ENCODE measurements at regions not wholly inside any gene's neighbourhood (a gene's known extent, or its start where the extent isn't known, plus 50 kb on each side); places are given as distances from the start of the nearest gene placed in this dataset.
"Not testable (repeated sequence)": the region's sequence is repeated elsewhere in the genome, so short reads cannot be mapped to it uniquely, and the experiment has no call there.

DNA sequence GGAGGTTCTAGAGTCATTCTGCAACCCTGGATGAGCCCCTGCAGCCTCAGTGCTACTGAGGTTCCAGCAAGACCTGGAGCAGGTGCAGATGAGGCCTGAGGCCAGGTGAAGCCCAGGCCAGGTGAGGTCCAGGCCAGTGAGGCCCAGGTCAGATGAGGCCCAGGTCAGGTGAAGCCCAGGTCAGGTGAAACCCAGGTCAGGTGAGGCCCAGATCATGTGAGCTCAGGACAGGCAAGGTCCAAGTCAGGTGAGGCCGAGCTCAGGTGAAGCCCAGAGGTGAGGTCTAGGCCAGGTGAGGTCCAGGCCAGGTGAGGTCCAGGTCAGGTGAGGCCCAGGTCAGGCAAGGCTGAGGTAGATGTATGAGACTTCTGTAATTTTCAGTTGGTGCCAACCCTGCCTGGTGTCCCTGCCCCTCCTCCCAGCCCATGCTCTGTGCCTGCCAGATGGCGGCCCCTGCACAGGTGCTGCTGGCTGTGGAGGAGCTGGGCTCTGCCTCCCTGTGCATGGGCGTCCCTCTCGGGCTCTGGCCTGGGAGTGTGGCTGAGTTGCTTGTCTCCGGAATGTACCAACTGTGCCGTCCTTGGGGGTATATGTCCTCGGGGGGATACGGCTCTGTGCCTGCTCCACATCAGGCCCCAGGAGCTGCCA is 388.5 kb downstream of the TMEM121 start:
- TF ChIP-seq, protein P1, sequence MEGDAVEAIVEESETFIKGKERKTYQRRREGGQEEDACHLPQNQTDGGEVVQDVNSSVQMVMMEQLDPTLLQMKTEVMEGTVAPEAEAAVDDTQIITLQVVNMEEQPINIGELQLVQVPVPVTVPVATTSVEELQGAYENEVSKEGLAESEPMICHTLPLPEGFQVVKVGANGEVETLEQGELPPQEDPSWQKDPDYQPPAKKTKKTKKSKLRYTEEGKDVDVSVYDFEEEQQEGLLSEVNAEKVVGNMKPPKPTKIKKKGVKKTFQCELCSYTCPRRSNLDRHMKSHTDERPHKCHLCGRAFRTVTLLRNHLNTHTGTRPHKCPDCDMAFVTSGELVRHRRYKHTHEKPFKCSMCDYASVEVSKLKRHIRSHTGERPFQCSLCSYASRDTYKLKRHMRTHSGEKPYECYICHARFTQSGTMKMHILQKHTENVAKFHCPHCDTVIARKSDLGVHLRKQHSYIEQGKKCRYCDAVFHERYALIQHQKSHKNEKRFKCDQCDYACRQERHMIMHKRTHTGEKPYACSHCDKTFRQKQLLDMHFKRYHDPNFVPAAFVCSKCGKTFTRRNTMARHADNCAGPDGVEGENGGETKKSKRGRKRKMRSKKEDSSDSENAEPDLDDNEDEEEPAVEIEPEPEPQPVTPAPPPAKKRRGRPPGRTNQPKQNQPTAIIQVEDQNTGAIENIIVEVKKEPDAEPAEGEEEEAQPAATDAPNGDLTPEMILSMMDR (IDR thresholded peaks at IDR 0.05; ENCODE audit: insufficient read depth, low read depth, low read length, missing control alignments) = no peak
- H3K4me3 ChIP-seq (ENCODE audit: low read depth, low read length) = no peak overlapping the region
- no peak for DNase-seq (ENCODE audit: low read depth)

DNA sequence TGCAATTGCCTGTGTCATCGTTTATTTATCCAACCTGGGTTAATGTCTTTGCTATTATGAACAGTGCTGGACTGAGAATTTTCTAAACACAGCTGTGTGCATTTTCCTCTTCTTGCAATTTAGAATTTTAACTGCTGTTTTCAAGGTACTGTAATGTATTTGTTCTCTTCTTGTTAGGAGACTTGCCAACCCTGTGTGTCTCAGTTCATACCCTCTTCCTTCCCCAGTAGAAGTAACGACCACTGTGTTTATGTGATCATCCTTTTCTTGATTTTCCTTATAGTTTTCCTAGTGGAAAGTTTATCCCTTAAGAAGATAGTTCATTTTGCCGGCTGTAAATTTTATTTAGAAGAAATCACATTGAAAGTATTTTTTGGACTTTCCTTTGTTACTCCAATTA is 389.2 kb downstream of the TMEM121 start:
- DNase-seq (ENCODE audit: low read depth); H3K4me3 ChIP-seq (ENCODE audit: low read depth, low read length): not testable (repeated sequence)

DNA sequence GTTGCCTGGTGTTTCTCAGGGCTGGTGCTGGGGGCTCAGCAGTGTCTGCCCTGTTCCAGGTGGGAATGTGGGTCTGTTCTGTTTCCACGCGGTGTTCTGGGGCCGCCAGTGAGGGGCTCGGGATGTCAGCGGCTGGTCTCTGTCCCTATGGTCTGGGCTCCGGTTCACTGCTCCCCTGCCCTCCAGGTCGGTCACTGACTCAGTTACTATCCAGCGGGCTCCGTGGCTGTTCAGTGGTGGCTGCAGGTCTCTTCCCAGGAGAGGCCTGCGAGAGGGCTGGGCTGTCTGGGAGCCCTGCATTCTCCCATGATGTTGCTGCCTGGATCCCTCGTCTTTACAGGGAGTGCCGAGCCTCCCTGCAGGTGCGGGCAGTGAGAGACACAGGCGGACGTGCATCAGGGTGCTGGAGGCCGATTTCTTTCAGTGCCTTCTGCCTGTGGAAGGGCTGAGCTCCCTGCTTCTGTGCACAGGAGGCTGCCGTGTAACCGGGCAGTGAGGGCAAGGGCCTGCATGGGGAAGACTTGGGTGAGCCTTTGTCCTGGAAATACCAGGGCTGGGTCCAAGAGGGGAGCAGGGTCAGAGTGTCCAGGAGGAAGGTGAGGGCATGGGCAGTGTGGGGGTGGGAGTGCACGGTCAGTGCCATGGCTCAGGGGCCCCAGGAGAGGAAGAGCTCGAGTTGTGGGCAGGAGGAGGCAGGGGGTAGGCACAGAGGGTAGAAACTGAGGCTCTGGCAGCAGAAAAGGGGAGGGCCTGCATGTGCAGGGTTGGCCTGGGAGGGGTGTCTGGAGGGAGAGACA is 391.0 kb downstream of the TMEM121 start:
- DNase-seq (ENCODE audit: low read depth) = not testable (repeated sequence)
- peak overlapping the region; percentile 85 for H3K4me3 ChIP-seq (ENCODE audit: low read depth, low read length)

DNA sequence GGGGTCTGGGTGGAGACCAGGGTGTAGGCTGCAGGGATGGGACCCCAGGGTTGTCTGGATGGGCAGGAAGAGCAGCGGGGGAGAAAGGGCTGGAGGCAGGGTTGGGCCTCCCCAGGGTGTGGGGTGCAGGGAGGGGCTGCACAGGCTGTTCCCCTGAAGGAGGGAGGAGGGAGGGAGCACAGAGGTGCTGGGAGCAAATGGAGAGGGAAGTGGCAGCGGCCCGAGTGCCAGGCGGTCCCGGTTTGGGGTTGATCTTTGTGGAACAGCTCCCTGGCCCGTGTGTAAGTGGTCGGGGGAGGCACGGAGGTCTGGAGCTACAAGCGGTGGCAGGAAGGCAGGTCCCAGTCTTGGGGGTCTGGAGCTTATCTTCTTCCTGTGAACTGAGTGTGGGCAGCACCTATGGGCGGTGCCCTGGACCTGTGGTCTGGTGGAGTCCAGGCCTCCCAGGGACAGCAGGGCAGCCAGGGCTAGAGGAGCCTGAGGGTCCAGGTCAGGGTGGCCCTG is 391.6 kb downstream of the TMEM121 start:
- peak overlapping the region; percentile 85 for H3K4me3 ChIP-seq (ENCODE audit: low read depth, low read length)
- peak; percentile 59 for DNase-seq (ENCODE audit: low read depth)
- TF ChIP-seq, protein P1 (IDR thresholded peaks at IDR 0.05; ENCODE audit: insufficient read depth, low read depth, low read length, missing control alignments) = no peak

DNA sequence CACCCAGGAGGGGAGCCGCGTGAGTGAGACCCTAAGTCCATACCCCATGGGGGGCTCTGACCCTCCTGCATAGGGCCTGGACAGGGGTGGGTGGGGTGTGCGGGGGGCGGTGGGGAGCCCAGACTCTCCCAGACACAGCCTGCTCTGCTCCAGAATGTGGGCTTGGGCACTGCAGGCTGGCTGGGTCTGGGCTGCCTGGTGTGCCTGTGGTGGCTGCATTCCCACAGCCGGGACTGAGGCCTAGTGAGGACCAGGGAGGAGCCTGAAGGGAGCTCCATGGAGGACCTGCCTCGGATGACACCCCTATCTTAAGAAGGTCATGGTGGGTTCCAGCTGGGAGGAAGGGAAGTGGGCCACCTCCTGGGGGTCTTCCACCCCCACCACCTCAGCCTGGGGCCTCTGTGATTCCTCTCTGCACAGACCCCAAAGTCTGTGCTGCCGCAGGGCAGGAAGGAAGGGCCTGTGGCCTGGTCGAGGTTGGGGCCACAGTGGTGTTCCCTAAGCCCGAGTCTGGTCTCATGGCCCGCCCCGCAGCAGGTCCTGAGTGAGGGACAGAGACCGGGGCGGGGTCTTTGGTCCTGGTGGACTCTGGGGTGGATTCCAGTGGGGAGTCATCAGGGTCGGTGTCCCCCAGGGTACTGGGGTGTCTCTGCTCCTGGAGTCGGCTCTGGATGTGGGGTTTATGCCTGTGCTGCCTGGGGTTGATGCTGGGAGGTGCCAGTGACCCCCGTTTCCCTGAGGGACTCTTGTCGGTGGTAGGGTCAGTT is 392.3 kb downstream of the TMEM121 start:
- peak overlapping the region; percentile 85 for H3K4me3 ChIP-seq (ENCODE audit: low read depth, low read length)
- DNase-seq (ENCODE audit: low read depth) = peak; percentile 35
- TF ChIP-seq, protein P1 (IDR thresholded peaks at IDR 0.05; ENCODE audit: insufficient read depth, low read depth, low read length, missing control alignments) = no peak

DNA sequence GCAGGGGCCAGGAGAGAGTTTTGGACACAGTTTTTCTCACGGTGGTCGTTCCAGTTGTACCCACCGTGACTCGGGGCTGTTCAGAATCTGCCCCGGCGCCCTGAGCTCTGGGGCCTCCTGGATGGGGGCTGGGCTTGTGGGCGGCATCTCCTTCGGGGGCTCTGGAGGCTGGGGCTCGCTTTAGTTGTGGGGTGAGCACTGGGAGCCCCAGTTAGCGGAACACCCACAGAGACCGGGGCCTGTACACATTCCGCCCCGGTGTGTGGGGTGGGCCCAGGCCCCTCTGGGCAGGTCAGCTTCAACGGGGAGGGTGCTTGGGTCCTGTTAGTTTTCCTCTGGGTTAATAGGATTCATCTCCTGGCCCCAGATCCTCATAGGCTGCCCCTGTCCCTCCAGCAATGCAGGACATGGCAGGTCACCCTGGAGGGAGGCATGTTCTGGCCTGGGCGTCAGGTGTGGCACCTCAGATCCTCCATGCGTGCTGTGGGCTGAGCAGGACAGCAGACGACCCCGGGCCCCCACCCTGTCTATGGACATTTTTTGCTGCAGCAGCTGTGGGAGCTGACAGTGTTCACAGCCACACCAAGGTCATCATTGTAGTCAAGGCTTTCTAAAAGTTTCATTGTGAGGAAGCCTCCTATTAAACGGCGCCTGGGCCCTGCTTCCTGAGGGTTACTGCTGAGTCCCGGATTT is 393.2 kb downstream of the TMEM121 start:
- no peak for DNase-seq (ENCODE audit: low read depth)
- peak overlapping the region; percentile 85 for H3K4me3 ChIP-seq (ENCODE audit: low read depth, low read length)
- TF ChIP-seq, protein P1 (IDR thresholded peaks at IDR 0.05; ENCODE audit: insufficient read depth, low read depth, low read length, missing control alignments) = no peak

DNA sequence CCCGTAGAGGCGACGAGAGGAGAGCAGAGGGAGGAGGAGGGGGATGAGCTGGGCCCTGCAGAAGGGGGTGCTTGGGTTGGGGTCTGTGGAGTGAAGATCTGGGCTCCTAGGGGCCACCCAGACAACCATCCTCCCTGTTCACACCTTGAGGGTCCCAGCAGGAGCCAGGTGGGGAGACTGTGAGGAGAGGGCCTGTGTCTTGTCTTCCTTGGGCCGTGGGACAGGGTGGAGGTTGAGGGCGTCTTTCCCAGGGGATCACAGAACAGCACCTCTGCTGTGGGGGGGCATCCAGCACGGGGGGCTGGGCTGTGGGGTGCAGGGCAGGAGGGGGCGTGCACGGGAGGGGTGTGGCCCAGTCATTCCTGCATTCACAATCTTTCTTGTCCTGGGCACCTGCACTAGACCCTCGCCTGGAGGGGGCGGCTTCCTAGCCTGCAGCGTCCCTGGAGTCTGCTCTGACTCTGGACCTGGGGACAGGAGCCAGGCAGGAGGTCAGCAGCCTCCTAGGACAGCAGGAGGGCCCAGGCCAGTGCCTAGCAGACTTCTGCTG is 393.8 kb downstream of the TMEM121 start:
- H3K4me3 ChIP-seq (ENCODE audit: low read depth, low read length) = peak overlapping the region; percentile 85
- peak; percentile 20 for DNase-seq (ENCODE audit: low read depth)

DNA sequence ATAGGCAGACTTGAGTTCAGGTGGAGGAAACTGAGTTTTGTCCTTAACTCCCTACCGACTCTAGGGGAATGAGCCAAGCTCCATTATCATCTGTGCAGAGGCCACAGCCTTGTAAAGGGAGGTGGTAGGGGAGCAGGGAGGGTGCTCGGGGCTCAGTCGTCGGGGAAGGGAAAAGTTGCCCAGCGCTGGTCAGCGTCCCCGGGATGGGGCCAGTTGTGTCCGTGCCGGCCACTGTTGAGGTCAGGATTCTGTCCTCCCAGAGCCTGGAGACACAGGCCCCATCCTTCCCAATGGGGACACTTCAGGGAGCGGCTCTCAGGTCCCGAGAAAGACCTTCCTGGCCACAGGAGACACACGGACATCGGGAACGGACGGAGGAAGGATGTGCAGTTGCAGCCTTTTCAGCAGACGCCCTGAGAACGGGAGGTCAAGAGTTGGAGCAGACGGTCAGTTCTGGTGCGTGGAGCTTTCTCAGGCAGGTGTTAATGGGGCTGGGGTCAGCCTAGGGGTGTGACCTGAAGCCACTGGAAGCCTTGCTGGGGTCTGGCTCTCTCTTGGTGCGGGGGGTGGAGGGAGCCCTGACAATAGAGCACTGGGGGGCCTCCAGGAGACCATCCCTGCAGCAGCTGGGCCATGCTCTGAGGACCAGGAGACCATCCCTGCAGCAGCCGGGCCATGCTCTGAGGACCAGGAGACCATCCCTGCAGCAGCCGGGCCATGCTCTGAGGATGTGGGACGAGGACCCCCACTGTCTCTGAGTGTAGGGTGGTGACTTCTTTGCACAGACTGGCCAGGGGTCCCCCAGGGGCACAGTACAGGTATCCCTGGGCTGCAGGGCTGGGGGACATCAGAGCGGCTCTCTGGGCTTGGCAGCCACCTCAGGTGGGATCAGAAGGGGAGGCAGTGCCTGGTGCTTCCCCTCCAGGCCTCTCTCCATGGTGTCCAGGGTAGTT is 394.7 kb downstream of the TMEM121 start:
- peak overlapping the region; percentile 85 for H3K4me3 ChIP-seq (ENCODE audit: low read depth, low read length)
- not testable (repeated sequence) for DNase-seq (ENCODE audit: low read depth)

DNA sequence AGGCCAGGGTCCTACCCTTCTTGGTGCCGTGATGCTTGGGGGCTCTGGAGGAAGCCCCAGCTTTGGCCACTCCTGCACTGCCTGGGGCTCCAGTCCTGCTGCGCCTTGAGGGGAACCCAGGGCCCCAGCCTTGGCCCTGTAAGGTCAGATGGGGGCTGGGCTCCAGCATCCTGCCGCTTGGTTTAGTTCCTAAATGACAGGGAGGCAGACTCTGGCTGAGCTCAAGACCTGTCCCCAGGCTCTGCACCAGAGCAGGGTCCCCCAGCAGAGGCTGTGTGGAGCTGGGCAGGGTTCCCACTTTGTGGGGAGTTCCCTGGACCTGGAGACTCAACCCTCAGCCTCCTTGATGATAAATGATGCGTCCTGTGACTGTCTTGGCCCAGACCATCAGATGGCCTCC is 395.4 kb downstream of the TMEM121 start:
- H3K4me3 ChIP-seq (ENCODE audit: low read depth, low read length) = peak overlapping the region; percentile 85

DNA sequence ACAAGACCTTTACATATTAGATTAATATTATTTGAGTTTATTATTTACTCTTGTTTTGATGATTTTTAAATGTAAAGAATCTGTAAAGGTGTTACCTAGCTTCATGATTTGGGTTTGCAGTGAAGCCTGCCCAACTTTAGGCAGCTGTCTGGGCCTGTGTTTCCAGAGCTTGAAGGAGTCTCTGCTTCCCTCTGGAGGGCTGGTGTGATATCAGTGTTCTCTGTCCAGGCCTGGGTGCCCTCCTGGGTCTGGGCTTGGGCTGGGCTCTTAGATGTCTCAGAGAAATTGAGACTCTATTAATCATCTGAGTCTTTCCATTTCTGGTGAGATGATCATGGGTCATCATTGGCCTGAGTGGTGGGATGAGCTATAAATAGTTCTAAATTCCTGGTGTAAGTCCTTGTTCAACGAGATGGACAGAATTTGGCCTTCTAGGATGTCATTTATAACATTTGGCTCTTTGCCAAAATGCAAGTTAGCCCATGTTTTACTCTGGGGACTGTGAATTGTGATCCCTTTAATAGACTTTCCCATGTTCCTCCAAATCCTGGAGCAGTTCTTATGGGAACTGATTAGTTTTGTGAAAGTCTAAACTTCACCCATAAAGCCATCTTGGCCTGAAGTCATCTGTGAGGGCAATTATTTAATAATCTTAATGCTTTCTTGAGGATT is 397.3 kb downstream of the TMEM121 start:
- H3K4me3 ChIP-seq (ENCODE audit: low read depth, low read length) = peak overlapping the region; percentile 85
- not testable (repeated sequence) for DNase-seq (ENCODE audit: low read depth)

More for the DNA sequence above, 395.4 kb downstream of the TMEM121 start:
- not testable (repeated sequence) for DNase-seq (ENCODE audit: low read depth)
